Activated gamma-delta T cell treated with Interleukin-2 at 50 U/mL for 16 hours (primary cell): ENCODE measurements at regions not wholly inside any gene's neighbourhood (a gene's known extent, or its start where the extent isn't known, plus 50 kb on each side); places are given as distances from the start of the nearest gene placed in this dataset.
A peak's percentile ranks its signal among the peaks of the same experiment; 100 is the strongest.
"Not testable (repeated sequence)": the region's sequence is repeated elsewhere in the genome, so short reads cannot be mapped to it uniquely, and the experiment has no call there.

Experiments
- DNase-seq: peaks from one replicate; pipeline ENCODE4 v3.0.0-alpha.2; 2020

DNA sequence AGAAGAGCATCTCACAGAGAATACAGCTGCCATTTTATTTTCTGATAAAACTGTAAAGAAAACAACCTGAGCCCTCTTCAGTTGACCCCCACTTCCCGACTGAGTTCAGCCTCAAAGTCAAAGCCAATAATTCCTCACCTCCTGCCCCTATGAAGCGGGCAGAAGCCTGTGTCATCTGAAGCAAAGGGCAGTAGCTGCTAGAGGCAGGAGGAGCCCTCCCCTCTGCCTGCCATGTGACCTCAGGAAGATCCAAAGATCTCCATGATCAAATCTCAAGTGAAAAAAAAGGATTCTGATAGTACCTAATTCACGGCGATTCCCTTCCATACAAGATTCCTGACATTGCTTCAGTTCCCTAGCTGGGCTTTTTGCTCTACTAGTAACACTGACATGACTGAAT lies 223.1 kb upstream of the CAND1 start:
- no peak for DNase-seq

DNA sequence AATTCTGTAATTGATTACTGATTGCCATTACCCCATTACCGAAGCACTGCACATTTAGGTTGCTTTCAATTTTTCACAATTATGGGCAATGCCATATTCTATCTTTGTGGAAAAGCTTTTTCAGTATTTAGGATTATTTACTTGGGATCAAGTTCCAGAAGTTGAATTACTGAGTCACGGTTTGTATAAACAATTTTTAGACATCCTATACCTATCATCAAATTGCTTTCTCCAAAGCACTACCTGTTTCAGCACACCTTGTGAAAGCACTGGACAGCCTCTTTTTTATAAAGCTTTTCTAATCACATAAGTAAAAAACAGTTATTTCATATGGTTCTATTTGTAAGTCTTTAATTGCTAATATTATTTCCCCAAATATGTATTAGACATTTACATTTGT lies 221.5 kb upstream of the CAND1 start:
- DNase-seq = no peak

DNA sequence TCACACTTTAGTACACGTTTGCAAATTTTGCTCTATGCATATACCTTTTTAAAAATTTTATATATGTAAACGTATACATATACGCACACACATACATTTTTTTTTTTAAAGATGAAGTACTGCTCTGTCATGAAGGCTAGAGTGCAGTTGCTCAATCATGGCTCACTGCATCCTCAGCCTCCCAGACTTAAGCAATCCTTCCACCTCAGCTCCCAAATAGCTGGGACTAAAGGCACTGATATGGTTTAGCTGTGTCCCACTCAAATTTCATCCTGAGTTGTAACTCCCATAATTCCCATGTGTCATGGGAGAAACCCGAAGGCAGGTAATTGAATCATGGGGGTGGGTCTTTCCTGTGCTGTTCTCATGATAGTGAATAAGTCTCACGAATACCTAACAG lies 220.8 kb upstream of the CAND1 start:
- no peak for DNase-seq

DNA sequence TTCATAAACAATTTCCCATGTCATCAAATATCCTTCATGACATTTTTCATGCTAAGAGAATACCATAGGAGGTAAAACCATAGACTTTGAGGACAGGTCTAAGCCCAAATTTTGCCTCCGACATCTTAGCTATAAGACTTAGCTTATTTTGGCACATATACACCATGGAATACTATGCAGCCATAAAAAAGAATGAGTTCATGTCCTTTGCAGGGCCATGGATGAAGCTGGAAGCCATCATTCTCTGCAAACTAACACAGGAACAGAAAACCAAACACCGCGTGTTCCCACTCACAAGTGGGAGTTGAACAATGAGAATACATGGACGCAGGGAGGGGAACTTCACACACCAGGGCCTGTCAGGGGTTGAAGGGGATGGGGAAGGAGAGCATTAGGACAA lies 220.0 kb upstream of the CAND1 start:
- DNase-seq = not testable (repeated sequence)

DNA sequence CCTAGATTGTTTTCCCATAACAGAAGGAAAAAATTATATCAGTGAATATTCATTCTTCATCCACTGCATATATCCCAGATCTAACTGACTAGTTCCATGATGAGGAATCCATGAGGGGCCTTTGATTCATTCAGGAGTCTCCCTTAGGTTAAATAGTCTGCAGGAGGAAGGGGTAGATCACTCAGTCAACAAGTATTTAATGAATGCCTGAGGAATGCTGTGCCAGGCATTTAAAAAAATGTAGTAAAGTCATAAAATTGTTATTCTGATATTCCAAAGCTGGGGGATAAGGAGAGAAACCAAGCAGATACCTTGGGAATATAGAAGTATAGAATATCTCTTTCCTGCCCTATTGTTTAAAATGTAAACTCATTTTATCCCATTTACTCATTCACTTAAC lies 216.2 kb upstream of the CAND1 start:
- no peak for DNase-seq

DNA sequence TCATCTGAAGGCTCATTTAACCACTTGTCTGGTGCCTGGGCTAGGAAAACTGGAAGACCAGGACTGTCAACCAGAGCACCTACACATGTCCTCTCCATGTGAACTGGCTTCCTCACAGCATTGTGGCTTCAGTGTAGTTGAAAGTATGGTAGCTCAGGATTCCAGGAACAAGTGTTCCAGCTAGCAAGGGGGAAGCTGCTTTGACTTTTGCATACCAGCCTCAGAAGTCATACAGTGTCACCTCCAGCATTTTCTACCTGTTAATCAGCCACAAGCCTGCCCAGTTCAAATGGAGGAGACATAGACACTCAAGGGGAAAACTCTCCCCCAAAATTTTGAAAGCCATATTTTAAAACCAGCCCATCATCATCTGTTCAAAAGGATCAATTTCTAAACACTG lies 212.8 kb upstream of the CAND1 start:
- DNase-seq = no peak

DNA sequence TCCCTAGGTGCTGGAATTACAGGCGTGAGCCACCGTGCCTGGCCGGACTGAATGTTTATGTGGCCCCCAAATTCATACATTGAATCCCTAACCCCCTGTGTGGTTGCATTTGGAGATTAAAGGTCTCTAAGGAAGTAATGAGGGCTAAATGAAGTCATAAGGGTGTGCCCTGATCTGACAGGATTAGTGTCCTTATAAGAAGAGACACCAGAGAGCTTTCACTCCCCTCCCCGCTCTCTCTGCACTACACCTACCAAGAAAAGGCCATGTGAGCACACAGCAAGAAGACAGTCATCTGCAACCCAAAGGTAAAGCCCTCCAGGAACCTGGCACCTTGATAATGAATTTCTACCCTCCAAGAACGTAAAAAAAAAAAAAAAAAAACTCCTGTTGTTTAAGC lies 212.1 kb upstream of the CAND1 start:
- no peak for DNase-seq

DNA sequence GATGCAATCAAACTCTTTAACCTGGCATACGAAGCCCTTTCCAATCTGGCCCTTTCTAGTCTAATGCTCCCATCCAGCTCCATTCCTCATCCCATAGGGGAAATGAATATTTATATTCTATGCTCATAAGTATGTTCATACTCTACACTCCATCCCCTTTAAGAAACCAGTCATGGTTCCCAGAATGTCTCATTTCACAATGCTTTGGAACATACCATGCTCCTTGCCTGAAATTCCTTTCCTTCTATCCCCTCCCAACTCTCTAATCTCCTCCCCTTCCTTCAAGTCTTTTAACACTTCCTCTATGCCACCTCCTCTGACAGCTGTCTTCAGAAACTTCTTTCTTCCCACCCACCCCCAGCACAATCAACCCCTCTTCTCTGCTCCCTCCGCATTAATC lies 207.0 kb upstream of the CAND1 start:
- no peak for DNase-seq

DNA sequence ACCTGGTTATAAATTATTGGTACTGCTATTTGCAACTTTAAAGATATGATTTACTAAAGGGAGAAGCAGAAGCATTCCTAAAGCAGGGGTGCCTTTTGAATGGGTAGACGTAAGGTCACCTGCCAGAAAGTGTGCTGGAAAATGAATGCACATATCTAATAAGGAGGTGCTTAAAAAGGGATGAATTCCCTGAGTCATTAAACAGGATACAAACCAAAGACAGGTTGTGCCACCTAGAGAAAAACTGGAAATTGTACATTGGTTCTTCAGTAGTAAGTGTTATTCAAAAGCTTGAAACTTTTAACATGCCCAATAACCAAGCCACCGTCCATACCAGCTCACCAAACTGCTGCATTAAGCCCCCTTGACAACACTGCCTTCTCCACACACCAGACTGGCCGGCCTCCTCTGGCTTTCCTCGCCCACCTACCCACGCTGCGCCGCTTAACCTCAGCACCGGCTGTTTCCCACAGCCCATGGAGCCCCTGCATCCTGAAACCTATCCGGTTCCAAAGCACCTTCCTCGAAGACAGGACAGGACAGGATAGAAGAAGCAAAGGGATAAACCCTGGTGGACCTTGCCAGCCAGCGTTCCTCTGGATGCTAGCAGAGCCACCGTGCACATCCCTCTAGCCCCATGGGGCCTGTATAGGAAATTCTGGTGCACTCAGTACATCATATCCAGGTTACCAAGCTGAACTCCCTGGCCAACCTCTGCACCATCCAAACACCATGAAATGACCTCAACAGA lies 201.5 kb upstream of the CAND1 start:
- no peak for DNase-seq

DNA sequence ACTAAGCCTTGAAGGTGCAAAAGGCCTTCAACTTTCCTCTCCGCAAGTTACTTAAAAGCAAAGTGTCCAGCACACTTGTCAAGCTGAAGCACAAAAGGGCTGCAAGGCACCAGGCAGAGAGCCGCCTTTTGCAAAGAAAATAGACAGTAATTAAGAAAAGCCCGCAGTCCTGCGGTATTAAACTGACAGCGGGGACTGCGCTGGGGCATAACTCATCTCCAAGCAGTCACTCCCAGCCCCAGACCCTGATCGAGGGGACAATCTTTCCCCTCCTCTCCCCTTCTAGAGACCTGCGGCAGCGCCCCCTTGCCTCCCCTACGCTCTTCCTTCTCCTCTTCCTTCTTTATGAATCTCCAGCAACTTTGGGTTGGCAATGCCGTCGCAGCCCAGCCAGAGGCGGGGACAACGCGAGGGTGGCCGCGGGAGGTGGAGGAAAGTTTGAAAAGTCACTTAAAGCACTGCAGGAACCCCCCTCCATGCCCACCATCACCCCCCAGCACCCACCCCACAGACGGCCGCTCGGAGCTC lies 200.9 kb upstream of the CAND1 start:
- no peak for DNase-seq

DNA sequence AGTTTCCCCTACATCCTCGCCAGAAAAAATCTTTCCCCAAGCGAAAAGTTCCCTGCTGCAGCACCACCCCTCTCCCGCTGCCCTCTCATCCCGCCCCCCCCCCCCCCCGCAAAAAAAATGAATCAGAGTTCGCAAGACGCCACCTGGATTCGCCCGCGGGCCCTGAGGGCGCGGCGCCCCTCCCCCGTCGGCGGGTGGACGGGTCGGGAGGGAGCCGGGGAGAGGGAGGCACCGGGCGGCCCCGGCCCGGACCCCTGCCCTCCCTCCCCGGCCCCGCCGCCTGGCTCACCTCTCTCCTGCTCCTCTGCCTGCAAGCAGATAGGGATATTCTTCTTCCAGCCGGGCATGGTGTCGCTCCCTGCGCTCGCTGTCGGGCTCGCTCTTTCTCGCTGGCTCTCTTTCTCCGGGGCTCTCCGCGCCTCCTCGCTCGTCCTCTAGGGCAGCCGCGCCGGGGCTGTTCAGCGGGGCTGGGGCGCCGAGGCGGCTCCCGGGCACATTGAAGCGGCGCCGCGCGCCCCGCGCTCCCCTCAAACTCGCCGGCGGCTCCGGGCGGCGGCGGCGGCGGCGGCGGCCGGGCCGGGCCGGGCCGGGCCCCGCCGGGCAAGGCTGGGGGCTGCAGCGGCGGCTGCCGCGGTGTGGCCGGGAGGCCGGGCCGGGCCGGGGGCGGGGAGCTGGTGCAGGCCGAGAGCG lies 200.3 kb upstream of the CAND1 start:
- peak; percentile 8 for DNase-seq

DNA sequence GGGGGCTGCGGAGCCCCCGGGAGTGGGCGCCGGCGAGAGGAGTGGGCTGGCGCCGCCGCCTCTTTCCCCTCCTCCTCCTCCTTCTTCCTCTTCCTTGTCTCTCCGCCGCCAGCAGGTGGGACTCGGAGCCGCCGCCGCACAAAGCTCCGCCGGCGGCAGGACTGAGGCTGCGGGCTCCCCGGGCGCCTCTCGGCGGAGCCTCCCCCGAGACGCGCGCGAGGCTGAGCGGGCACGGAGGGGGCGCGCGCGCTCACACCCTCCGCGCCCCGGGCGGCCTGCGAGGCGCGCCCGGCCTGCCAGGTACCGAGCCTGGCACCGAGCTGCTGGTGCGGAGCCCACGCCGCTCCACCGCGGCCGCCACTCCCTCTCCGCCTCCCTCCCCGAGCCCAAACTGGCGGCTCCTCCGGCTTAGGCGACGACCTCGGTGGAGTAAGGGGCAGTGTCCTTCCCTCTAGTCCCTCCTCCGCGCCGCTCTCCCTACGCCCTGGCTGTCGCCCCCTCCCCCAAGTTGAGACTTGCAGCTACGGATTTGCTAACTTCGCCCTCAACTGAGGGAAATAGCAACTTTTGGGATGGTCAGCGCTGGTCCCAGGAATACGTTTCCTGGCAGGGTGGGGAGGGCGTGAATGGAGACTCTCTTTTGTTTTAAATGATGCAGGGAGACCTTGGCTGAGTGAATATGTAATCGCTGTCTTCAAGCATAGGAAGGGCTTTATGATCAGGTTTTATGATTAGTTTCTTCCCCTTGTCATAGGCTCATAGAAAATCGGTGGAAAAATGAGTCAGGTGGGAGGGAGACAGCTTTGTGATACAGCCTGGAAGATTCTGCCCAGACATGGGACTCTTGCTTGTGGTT lies 199.5 kb upstream of the CAND1 start:
- DNase-seq = no peak

DNA sequence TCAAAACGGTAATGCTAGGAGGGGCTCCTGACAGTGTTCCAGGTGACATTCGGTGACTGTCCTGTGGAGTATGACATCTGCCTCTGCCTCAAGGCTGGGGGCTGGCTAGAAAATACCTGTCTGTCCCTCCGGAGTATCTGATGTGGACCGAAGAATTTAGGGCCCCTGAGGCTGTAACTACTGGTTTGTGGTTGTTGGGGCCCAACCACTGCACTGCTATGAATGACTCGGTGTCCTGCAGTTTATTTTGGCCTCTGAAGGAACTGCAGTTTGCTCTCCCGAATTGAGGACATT lies 198.9 kb upstream of the CAND1 start:
- DNase-seq = no peak

DNA sequence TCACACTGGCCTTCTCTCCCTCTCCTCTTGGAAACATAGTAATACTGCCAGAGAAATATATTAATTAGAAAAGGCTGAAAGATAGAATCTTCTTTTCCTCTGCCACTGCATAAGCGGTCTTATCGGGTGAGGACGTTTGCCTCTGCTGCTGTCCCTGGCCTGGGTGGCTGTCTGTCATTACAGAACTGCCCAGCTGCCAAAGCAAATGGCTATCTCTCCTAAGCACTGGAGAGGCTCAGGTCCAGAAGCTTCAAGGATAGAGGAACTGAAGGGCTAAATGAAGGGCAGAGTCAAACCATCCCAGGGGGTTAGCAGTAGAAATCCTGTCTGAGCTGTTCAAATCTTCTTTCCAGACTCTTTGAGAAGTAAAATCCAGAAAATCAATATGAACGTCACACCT lies 198.6 kb upstream of the CAND1 start:
- no peak for DNase-seq

DNA sequence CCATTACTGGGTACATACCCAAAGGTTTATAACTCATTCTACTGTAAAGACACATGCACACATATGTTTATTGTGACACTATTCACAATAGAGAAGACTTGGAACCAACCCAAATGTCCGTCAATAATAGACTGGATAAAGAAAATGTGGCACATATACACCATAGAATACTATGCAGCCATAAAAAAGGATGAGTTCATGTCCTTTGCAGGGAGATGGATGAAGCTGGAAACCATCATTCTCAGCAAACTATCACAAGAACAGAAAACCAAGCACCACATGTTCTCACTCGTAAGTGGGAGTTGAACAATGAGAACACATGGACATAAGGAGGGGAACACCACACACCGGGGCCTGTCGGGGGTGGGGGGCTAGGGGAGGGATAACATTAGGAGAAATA lies 196.9 kb upstream of the CAND1 start:
- DNase-seq = not testable (repeated sequence)

DNA sequence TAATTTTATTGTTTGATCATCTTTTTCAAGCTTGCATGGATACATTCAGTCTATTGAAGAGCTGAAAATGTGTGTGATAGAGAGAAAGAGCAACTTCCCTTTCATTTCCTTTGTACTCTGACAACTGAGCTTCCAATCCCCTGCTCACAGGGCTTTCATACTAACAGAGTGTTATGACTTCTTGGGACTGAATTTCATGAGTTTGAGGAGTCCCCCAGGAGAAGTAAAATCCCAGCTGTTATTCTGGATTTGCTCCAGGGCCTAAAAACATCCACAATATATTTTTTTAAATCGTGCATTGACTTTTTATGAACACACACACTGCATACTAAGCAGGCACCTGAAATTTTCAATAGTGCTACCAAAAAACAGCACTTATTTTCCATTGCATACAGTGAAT lies 195.8 kb upstream of the CAND1 start:
- DNase-seq = no peak

DNA sequence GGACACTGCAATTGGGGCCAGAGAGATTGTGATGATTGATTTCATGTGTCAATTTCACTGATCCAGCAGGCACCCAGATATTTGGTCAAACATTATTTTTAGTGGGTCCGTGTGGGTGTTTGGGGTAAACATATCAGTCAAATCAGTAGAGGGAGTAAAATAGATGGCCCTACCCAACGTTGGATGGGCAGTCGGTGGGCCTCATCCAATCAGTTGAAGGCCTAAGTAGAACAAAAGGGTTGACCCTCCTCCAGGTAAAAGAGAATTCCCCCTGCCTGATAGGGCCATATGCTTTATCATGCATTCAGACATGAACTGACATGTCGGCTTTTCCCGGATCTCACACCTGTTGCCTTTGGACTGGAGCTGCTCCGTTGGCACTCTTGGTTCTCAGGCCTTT lies 195.1 kb upstream of the CAND1 start:
- DNase-seq = no peak

DNA sequence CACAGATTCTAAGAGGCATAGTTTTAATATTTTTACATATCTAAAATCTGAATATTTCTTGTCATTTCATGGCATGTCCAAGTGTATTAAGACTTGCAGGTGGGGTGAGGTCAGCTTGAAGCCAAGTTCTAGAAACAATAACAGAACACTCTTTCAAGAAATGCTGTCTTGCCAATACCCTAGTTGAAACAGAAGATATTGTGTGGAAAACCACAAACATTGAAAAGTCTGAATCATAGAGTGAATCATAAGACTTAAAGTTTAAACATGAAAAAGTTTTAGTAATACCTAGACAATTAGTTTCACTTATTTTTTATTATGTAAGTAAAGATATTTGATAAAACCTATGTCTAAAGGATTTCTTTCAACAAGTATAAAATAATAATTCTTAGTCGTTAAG lies 191.5 kb upstream of the CAND1 start:
- DNase-seq = no peak

DNA sequence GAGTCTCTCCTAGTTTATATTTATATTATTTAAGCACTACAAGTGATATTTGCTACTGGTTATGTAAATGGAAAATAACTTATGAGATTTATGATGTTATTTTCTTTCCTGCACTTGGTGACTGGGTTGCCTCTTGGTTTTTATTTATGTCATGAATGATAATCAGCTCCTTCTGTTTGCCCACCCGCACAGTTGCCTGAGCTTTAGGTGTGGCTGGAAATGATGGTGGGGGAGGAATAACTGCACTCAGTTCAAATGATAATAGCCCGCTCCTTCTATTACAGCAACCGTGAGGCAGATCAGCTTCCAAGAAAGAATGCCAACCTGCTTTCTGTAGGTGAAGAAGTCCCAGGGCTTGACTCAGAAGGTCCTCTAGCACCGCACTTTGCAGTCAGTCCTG lies 190.2 kb upstream of the CAND1 start:
- no peak for DNase-seq

DNA sequence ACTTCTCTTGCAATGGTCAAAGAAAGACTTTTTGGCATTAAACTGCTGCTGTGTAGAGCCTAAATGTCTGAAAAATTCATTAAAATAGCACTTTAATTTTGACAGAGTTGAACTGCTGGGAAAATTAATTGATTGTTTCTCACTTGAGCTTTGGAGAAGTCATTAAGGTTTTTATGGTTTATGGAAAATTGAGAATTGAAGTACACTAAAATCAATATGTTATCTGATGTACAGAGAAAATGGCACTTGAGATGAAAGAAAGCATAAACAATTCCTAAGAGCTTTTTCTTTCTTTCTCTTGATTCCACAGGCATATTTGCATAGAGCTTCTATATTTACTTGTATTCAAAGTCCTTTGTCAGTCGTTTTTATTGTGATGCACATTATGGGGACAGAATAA lies 188.5 kb upstream of the CAND1 start:
- no peak for DNase-seq

DNA sequence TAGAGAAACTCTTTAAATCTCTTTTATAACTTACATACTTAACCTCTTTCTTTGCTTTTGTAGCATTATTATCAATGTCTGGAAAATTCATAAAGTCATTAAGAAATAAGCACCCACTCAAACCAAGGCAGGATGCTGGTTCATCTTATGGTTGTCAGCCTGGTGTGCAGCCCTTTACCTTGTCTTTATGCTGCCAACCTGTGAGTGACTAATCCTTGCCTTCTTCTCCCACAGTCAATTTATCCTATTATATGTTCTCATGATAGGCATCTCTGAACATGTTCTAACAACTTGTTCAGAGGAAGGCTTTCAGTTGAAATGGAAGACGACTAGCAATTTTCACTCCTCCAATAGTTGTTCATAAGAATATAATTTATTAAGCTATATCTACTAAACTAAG lies 186.9 kb upstream of the CAND1 start:
- no peak for DNase-seq

DNA sequence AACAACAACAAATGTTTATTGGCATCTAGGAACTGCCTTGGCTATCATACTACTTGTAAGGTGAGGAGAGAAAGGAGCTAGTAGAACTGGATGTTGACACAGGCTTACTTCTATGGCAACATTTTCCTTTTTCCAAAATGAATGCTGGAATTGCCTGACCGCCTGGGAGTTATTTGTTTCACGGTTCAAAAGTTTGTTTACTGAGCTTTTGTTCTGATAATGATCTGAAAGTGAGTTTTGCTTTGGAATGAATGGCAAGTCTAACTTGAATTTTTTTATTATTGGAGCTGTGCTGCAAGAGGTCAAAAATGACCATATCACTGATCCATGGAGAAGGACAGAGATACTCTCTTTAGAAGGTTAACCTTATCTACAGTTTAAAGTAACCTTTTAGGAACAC lies 183.5 kb upstream of the CAND1 start:
- DNase-seq = no peak

DNA sequence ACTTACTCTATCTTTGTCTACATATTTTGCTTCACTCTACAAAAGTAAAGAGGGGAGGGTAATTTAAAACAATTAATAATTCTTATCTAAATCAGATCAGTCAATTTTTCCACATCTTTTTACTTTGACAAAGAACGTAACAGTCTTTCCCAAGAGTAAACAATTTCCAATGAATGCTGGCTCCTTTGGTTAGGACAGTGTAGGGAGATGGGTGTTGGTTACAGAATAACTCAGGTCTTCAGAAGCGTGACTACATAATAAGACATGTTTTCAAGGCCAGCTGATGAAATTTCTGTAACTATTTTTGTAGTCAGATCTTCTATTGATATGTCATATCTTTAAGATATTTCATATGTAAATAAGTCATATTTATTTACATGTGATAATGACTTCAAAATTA lies 183.0 kb upstream of the CAND1 start:
- DNase-seq = no peak
